GM18861 (cell line): ENCODE measurements at regions not wholly inside any gene's neighbourhood (a gene's known extent, or its start where the extent isn't known, plus 50 kb on each side); places are given as distances from the start of the nearest gene placed in this dataset.

Experiments
- ATAC-seq: cut with Tn5 transposase; IDR thresholded peaks from one replicate; pipeline ENCODE4 v1.9.1; 2021; ENCODE audit not compliant: unreplicated experiment

- no peak for ATAC-seq
Measured at GRCh38 chr2:67948057-67948456, 114.7 kb downstream of the C1D start.

GRCh38 chr2:67948506-67948905 lies 114.3 kb downstream of the C1D start:
- ATAC-seq: no peak

GRCh38 chr2:67950018-67950417 lies 112.8 kb downstream of the C1D start:
- ATAC-seq: no peak

- no peak for ATAC-seq
Measured at GRCh38 chr2:67950919-67951318, 111.9 kb downstream of the C1D start.

GRCh38 chr2:67952066-67952465 lies 110.7 kb downstream of the C1D start:
- no peak for ATAC-seq

- ATAC-seq: no peak
Measured at GRCh38 chr2:67954093-67954748, 108.6 kb downstream of the C1D start.

- no peak for ATAC-seq
Measured at GRCh38 chr2:67955748-67956603, 106.8 kb downstream of the C1D start.

- no peak for ATAC-seq
Measured at GRCh38 chr2:67965246-67965645, 97.6 kb downstream of the C1D start.

GRCh38 chr2:67970071-67970470 lies 92.7 kb downstream of the C1D start:
- ATAC-seq: no peak

- ATAC-seq: no peak
Measured at GRCh38 chr2:67970542-67970941, 92.3 kb downstream of the C1D start.

- no peak for ATAC-seq
Measured at GRCh38 chr2:67974559-67975430, 88.0 kb downstream of the C1D start.

- ATAC-seq: no peak
Measured at GRCh38 chr2:67977464-67977863, 85.3 kb downstream of the C1D start.

GRCh38 chr2:67982956-67983355 lies 79.8 kb downstream of the C1D start:
- ATAC-seq: no peak

- ATAC-seq: no peak
Measured at GRCh38 chr2:67984600-67984999, 78.2 kb downstream of the C1D start.

GRCh38 chr2:67985586-67985985 lies 77.2 kb downstream of the C1D start:
- ATAC-seq: no peak

- no peak for ATAC-seq
Measured at GRCh38 chr2:67986258-67986657, 76.5 kb downstream of the C1D start.
